Panc1 (cell line): ENCODE measurements at regions not wholly inside any gene's neighbourhood (a gene's known extent, or its start where the extent isn't known, plus 50 kb on each side); places are given as distances from the start of the nearest gene placed in this dataset.

ENCODE experiments used
- ATAC-seq: fragments of 200-7000 bp; cut with Tn5 transposase; 2 replicates; pipeline ENCODE4 v1.9.1; 2020; ENCODE audit warnings: mild to moderate bottlenecking, moderate library complexity
- BruUV-seq: library from RNA; stranded (reverse); fragments of 400-500 nt; replicated peaks from 2 replicates; lab custom pipeline; 2021; lab: Mats Ljungman, UMichigan
- CTCF ChIA-PET: fragments of 300-600 bp; sonication (Branson Sonifier 250); formaldehyde crosslinking; loops from one replicate; lab custom pipeline; 2022; ENCODE audit warnings: antibody characterized with exemption; lab: Charles Lee
- POLR2A ChIA-PET: fragments of 300-600 bp; sonication (Branson Sonifier 250); formaldehyde crosslinking; loops from one replicate; lab custom pipeline; 2022; ENCODE audit warnings: antibody characterized with exemption; lab: Charles Lee
- DNase-seq: peaks from one replicate; pipeline ENCODE4 v3.0.0-alpha.2; 2010; ENCODE audit warnings: low read depth, low spot score
- H3K27ac ChIP-seq: 2 replicates; pipeline ENCODE4 v1.5.1; 2011; ENCODE audit warnings: mild to moderate bottlenecking, low read length, inconsistent platforms
- H3K27me3 ChIP-seq: fragments of 200-500 bp; sonication (Bioruptor generic); 2 replicates; pipeline ENCODE4 v1.6.0; 2014; ENCODE audit warnings: low read length, inconsistent platforms; ENCODE audit not compliant: control insufficient read depth, insufficient read depth
- H3K36me3 ChIP-seq: fragments of 200-500 bp; sonication (Bioruptor generic); 2 replicates; pipeline ENCODE4 v1.5.1; 2014; ENCODE audit warnings: inconsistent platforms, mild to moderate bottlenecking, low read length, moderate library complexity; ENCODE audit not compliant: control insufficient read depth, insufficient read depth
- H3K4me1 ChIP-seq: 2 replicates; pipeline ENCODE4 v1.5.1; 2011; ENCODE audit warnings: inconsistent platforms, mild to moderate bottlenecking, low read length, moderate library complexity; ENCODE audit not compliant: control insufficient read depth, insufficient read depth
- H3K4me3 ChIP-seq, 2 experiments: 2 replicates each; pipeline ENCODE4 v1.5.1; 2011 to 2012; ENCODE audit warnings: low read depth in 2 of 2, low read length in 2 of 2, mild to moderate bottlenecking in 2 of 2, inconsistent platforms in 1 of 2, moderate library complexity in 1 of 2
- H3K9me3 ChIP-seq: fragments of 200-500 bp; sonication (Bioruptor generic); 2 replicates; pipeline ENCODE4 v1.5.1; 2014; ENCODE audit warnings: low read depth, mild to moderate bottlenecking, inconsistent platforms, low read length, moderate library complexity; ENCODE audit not compliant: control insufficient read depth, insufficient read depth
- POLR2AphosphoS5 ChIP-seq: IDR thresholded peaks from 2 replicates; pipeline ENCODE4 v1.6.1; 2012; ENCODE audit warnings: mild to moderate bottlenecking, low read depth, low read length, moderate library complexity
- SIN3A ChIP-seq: IDR thresholded peaks from 2 replicates; pipeline ENCODE4 v1.6.1; 2012; ENCODE audit warnings: low read depth, mild to moderate bottlenecking, low read length, moderate library complexity, borderline replicate concordance; ENCODE audit not compliant: insufficient read depth
- TCF7L2 ChIP-seq: IDR thresholded peaks from 2 replicates; pipeline ENCODE4 v1.6.1; 2011; ENCODE audit warnings: mild to moderate bottlenecking, low read depth, low read length, inconsistent platforms
- in situ Hi-C: cut with HindIII; loops from 2 replicates; pipeline ENCODE4 v1.10.0; 2016; ENCODE audit warnings: low sequenced_read_pairs, low pct_unique_long_range_greater_than_20kb
- intact Hi-C: fragments of 100-400 bp; cut with micrococcal nuclease; formaldehyde crosslinking; loops from one replicate; pipeline ENCODE4 v1.10.0; 2022; ENCODE audit not compliant: unreplicated experiment
- TF ChIP-seq, protein P1 (sequence below): fragments of 450-650 bp; IDR thresholded peaks from 2 replicates; pipeline ENCODE4 v1.5.1; 2017; ENCODE audit warnings: mild to moderate bottlenecking
- TF ChIP-seq, protein P2 (sequence below), 2 experiments: IDR thresholded peaks; 2 replicates each; pipeline ENCODE4 v1.6.1; 2011 to 2012; ENCODE audit warnings: low read depth in 2 of 2, control low read depth in 1 of 2, low read length in 1 of 2, mild to moderate bottlenecking in 1 of 2, moderate library complexity in 1 of 2; ENCODE audit not compliant: insufficient read depth in 1 of 2

DNA sequence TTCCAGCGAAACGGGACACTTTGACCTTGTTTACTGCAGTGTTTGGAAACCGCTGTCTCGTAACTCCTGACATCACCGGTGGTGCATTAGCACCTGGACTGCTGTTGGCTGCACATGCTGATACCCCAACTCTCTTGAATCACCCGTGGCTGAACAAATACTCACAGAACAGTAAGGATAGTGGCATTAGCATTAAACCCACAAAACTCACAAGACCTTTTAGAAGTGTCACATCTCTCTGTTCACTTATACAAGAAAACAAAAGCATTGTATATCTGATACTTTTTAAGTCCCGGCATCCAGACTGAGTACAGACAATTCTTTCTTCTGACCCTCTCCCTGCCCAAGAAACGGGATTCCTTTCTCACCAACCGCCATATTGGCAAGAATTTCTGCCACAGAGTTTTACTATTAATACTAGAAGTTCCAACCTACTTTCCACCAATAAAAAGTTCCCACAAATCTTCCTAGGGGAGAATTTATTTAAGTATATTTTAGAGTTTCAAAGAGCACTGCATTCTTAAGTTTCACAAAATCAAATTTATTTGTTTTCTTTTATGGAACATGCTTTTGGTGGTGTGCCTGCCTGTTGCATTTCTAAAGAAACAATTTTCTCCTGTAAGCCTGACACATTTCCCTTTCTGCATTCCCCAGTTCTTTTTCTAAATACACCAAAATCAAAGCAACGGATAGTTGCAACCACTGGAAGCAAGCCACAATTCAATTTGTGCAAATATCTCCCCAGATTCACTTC is 208.4 kb upstream of the KLF14 start:
- Histone ChIP-seq H3K4me3 (peak overlapping the region; percentile 67 to 83), H3K9me3 (no peaks in the 10 kb centered on the region), H3K36me3 (peaks cover 9% of the 10 kb centered on the region), H3K27ac (peak overlapping the region; percentile 99), H3K27me3 (no peaks in the 10 kb centered on the region), H3K4me1 (peaks cover 74% of the 10 kb centered on the region)
- intact Hi-C loops, result loop anchor here (5.0 kb wide), 1 partner anchor 45 kb away; no protein-coding TSS in a partner anchor
- ATAC-seq (peak; percentile 64), DNase-seq (peak; percentile 91)
- in situ Hi-C loops, result no loop called here
- CTCF ChIA-PET, result interaction anchor here (1.1 kb wide), 1 partner anchor 46 kb away, joined by 8 read pairs; no protein-coding TSS in a partner anchor
- TF ChIP-seq, protein P1, sequence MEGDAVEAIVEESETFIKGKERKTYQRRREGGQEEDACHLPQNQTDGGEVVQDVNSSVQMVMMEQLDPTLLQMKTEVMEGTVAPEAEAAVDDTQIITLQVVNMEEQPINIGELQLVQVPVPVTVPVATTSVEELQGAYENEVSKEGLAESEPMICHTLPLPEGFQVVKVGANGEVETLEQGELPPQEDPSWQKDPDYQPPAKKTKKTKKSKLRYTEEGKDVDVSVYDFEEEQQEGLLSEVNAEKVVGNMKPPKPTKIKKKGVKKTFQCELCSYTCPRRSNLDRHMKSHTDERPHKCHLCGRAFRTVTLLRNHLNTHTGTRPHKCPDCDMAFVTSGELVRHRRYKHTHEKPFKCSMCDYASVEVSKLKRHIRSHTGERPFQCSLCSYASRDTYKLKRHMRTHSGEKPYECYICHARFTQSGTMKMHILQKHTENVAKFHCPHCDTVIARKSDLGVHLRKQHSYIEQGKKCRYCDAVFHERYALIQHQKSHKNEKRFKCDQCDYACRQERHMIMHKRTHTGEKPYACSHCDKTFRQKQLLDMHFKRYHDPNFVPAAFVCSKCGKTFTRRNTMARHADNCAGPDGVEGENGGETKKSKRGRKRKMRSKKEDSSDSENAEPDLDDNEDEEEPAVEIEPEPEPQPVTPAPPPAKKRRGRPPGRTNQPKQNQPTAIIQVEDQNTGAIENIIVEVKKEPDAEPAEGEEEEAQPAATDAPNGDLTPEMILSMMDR, result no peak
- TF ChIP-seq, protein P2, sequence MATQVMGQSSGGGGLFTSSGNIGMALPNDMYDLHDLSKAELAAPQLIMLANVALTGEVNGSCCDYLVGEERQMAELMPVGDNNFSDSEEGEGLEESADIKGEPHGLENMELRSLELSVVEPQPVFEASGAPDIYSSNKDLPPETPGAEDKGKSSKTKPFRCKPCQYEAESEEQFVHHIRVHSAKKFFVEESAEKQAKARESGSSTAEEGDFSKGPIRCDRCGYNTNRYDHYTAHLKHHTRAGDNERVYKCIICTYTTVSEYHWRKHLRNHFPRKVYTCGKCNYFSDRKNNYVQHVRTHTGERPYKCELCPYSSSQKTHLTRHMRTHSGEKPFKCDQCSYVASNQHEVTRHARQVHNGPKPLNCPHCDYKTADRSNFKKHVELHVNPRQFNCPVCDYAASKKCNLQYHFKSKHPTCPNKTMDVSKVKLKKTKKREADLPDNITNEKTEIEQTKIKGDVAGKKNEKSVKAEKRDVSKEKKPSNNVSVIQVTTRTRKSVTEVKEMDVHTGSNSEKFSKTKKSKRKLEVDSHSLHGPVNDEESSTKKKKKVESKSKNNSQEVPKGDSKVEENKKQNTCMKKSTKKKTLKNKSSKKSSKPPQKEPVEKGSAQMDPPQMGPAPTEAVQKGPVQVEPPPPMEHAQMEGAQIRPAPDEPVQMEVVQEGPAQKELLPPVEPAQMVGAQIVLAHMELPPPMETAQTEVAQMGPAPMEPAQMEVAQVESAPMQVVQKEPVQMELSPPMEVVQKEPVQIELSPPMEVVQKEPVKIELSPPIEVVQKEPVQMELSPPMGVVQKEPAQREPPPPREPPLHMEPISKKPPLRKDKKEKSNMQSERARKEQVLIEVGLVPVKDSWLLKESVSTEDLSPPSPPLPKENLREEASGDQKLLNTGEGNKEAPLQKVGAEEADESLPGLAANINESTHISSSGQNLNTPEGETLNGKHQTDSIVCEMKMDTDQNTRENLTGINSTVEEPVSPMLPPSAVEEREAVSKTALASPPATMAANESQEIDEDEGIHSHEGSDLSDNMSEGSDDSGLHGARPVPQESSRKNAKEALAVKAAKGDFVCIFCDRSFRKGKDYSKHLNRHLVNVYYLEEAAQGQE (IDR thresholded peaks at IDR 0.05; ENCODE audit: insufficient read depth in 1 of 2, low read depth in 2 of 2, low read length in 1 of 2), result no peak
- TF ChIP-seq TCF7L2, result no peak
- no peak for TF ChIP-seq SIN3A
- TF ChIP-seq POLR2AphosphoS5, result peak; percentile 32; the same call in 1 of the 2 replicates
- no TSS peak for BruUV-seq
- POLR2A ChIA-PET, result interaction anchor here (0.7 to 1.5 kb wide), 4 partner anchors 15 to 91 kb away, joined by 3 to 7 read pairs (median 4); no protein-coding TSS in a partner anchor

DNA sequence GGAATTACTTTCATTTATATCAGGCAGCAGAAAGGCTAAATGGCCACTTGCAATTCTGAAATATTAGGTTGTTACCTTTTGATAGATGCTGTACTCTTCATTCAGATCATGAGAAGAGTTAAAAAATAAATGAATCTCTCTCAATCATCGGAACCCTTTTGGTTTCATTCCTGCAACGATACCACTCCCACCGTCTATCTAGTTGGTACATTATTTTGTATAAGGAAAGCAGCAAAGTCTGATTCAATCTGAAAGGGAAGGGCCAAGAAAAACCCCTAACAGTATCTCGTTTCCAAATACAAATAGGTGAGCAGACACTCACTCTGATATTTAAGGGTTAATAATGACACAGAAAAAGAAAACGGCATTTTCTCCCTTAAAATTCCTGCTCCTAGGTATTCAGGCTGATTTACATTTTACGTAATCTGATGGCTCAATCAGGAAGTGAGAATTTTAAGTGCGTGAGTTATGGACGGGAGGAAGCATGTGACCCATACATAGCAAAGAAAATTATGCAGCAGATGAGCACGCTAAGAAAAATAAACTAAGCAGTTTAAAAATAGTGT is 209.4 kb upstream of the KLF14 start:
- H3K36me3 ChIP-seq, result peaks cover 9% of the 10 kb centered on the region
- CTCF ChIA-PET, result no interaction called here
- BruUV-seq, result no TSS peak

More for the DNA sequence above, 209.4 kb upstream of the KLF14 start:
- H3K27me3 ChIP-seq, result no peaks in the 10 kb centered on the region
- H3K4me3 ChIP-seq, result peak overlapping the region; percentile 36 to 67
- H3K27ac ChIP-seq, result peak overlapping the region; percentile 99
- in situ Hi-C loops, result no loop called here
- peaks cover 68% of the 10 kb centered on the region for H3K4me1 ChIP-seq
- ATAC-seq (0 out of 2 replicates have a peak, but pooled peaks have one; percentile 24), DNase-seq (peak; percentile 82)
- H3K9me3 ChIP-seq, result no peaks in the 10 kb centered on the region
- TF ChIP-seq, protein P1, result no peak
- no peak for TF ChIP-seq TCF7L2
- no peak for TF ChIP-seq SIN3A
- TF ChIP-seq, protein P2 (IDR thresholded peaks at IDR 0.05; ENCODE audit: insufficient read depth in 1 of 2, low read depth in 2 of 2, low read length in 1 of 2), result no peak
- no peak; the same call in 1 of the 2 replicates for TF ChIP-seq POLR2AphosphoS5
- POLR2A ChIA-PET, result interaction anchor here (1.8 kb wide), 1 partner anchor 32 kb away, joined by 7 read pairs; no protein-coding TSS in a partner anchor
- intact Hi-C loops, result loop anchor here (5.0 kb wide), 1 partner anchor 46 kb away; no protein-coding TSS in a partner anchor
